Fibroblast of mammary gland (primary cell): ENCODE measurements at regions not wholly inside any gene's neighbourhood (a gene's known extent, or its start where the extent isn't known, plus 50 kb on each side); places are given as distances from the start of the nearest gene placed in this dataset.

Experiments used
- DNase-seq: peaks from one replicate; pipeline ENCODE4 v3.0.0-alpha.2; 2010; ENCODE audit warnings: low read depth
- H3K4me3 ChIP-seq: 2 replicates; pipeline ENCODE4 v1.5.1; 2011; ENCODE audit warnings: low read depth, mild to moderate bottlenecking, low read length, moderate library complexity; ENCODE audit not compliant: control insufficient read depth
- CTCF ChIP-seq: conservative IDR thresholded peaks from 2 replicates; pipeline ENCODE4 v1.5.1; 2011; ENCODE audit warnings: low read depth, low read length, inconsistent platforms; ENCODE audit not compliant: control insufficient read depth, insufficient read depth

- TF ChIP-seq CTCF: no peak
These were observed 65.0 kb upstream of the DSC1 start for GRCh38 chr18:31227497-31228229.

GRCh38 chr18:31229829-31230228, 67.2 kb upstream of the DSC1 start:
- no peak for TF ChIP-seq CTCF
- DNase-seq: no peak

More at GRCh38 chr18:31227497-31228229, 65.0 kb upstream of the DSC1 start:
- H3K4me3 ChIP-seq: no peak overlapping the region
- DNase-seq: no peak

GRCh38 chr18:31230495-31230894, 67.8 kb upstream of the DSC1 start:
- DNase-seq: no peak
- no peak for TF ChIP-seq CTCF
- no peak overlapping the region for H3K4me3 ChIP-seq

More at GRCh38 chr18:31229829-31230228, 67.2 kb upstream of the DSC1 start:
- H3K4me3 ChIP-seq: no peak overlapping the region

- TF ChIP-seq CTCF: no peak
- DNase-seq: no peak
- no peak overlapping the region for H3K4me3 ChIP-seq
These were observed 69.4 kb upstream of the DSC1 start for GRCh38 chr18:31232013-31232412.

GRCh38 chr18:31232775-31233424, 70.2 kb upstream of the DSC1 start:
- DNase-seq: no peak
- no peak for TF ChIP-seq CTCF
- H3K4me3 ChIP-seq: no peak overlapping the region

GRCh38 chr18:31233621-31234275, 71.1 kb upstream of the DSC1 start:
- no peak for DNase-seq
- H3K4me3 ChIP-seq: no peak overlapping the region
- TF ChIP-seq CTCF: no peak
